SK-N-SH (cell line): ENCODE measurements at regions not wholly inside any gene's neighbourhood (a gene's known extent, or its start where the extent isn't known, plus 50 kb on each side); places are given as distances from the start of the nearest gene placed in this dataset.

ENCODE experiments used
- CTCF ChIA-PET: fragments of 300-600, 350-600 bp; formaldehyde crosslinking; extraction: SDS; loops from one replicate; lab custom pipeline; 2021; lab: Yijun Ruan, JAX
- POLR2A ChIA-PET: fragments of 350-600 bp; sonication (Branson Sonifier 250); formaldehyde crosslinking; extraction: SDS; loops from one replicate; lab custom pipeline; 2020; ENCODE audit warnings: antibody characterized with exemption, inconsistent platforms; lab: Yijun Ruan, JAX
- DNase-seq: peaks from one replicate; pipeline ENCODE4 v3.0.0; 2012
- H2AFZ ChIP-seq: fragments of 200-600 bp; sonication (generic); 2 replicates; pipeline ENCODE4 v1.8.1; 2016; ENCODE audit warnings: antibody characterized with exemption, mild to moderate bottlenecking, low read depth
- H3F3A ChIP-seq: fragments of 200-600 bp; sonication (generic); replicated peaks from 2 replicates; pipeline ENCODE3; 2016; ENCODE audit warnings: antibody characterized with exemption, mild to moderate bottlenecking; ENCODE audit not compliant: insufficient read depth
- H3K27ac ChIP-seq, 2 experiments: fragments of 200-500 bp in 1 of 2; fragments of 200-600 bp in 1 of 2; sonication (Bioruptor generic) in 1 of 2; sonication (generic), shearing (Covaris generic) in 1 of 2; 2 replicates each; pipeline versions ENCODE4 v1.5.1 to v1.6.1; 2014 to 2016; ENCODE audit warnings: low read depth in 2 of 2, inconsistent platforms in 1 of 2, low read length in 1 of 2, mild to moderate bottlenecking in 1 of 2, mixed read lengths in 1 of 2
- H3K27me3 ChIP-seq: fragments of 200-600 bp; sonication (generic), shearing (Covaris generic); 2 replicates; pipeline ENCODE4 v1.6.1; 2016; ENCODE audit warnings: mixed run types; ENCODE audit not compliant: insufficient read depth
- H3K36me3 ChIP-seq, 2 experiments: fragments of 200-500 bp in 1 of 2; fragments of 200-600 bp in 1 of 2; sonication (Bioruptor generic) in 1 of 2; sonication (generic) in 1 of 2; replicated peaks in 1 of 2; 2 replicates each; pipeline versions ENCODE3 to v1.5.1; 2014 to 2016; ENCODE audit warnings: low read length in 1 of 2, mild to moderate bottlenecking in 1 of 2; ENCODE audit not compliant: insufficient read depth in 2 of 2, control insufficient read depth in 1 of 2
- H3K4me1 ChIP-seq, 2 experiments: fragments of 200-500 bp in 1 of 2; fragments of 200-600 bp in 1 of 2; sonication (Bioruptor generic) in 1 of 2; sonication (generic), shearing (Covaris generic) in 1 of 2; 2 replicates each; pipeline versions ENCODE4 v1.5.1 to v1.6.1; 2014 to 2016; ENCODE audit warnings: low read depth in 1 of 2, low read length in 1 of 2, mixed run types in 1 of 2; ENCODE audit not compliant: insufficient read depth in 2 of 2, control insufficient read depth in 1 of 2
- H3K4me2 ChIP-seq: fragments of 200-600 bp; sonication (generic), shearing (Covaris generic); 2 replicates; pipeline ENCODE4 v1.6.1; 2017; ENCODE audit warnings: mixed run types
- H3K4me3 ChIP-seq, 2 experiments: fragments of 200-500 bp in 1 of 2; fragments of 200-600 bp in 1 of 2; sonication (Bioruptor generic) in 1 of 2; sonication (generic), shearing (Covaris generic) in 1 of 2; 2 replicates each; pipeline versions ENCODE4 v1.5.1 to v1.8.1; 2014 to 2016; ENCODE audit warnings: low read depth in 2 of 2, inconsistent platforms in 1 of 2, low read length in 1 of 2, mild to moderate bottlenecking in 1 of 2, mixed read lengths in 1 of 2, moderate library complexity in 1 of 2
- H3K79me2 ChIP-seq: fragments of 200-600 bp; sonication (generic); 2 replicates; pipeline ENCODE4 v1.8.1; 2017; ENCODE audit warnings: mild to moderate bottlenecking; ENCODE audit not compliant: insufficient read depth
- H3K9ac ChIP-seq: fragments of 200-600 bp; sonication (generic); 2 replicates; pipeline ENCODE4 v1.6.1; 2017; ENCODE audit warnings: mixed run types
- H3K9me2 ChIP-seq: fragments of 200-600 bp; sonication (generic); 2 replicates; pipeline ENCODE4 v1.6.1; 2017; ENCODE audit warnings: mixed run types
- H3K9me3 ChIP-seq: fragments of 200-600 bp; sonication (generic); 2 replicates; pipeline ENCODE4 v1.6.1; 2017; ENCODE audit warnings: mixed run types, mild to moderate bottlenecking, moderate library complexity
- H4K20me1 ChIP-seq: fragments of 200-600 bp; sonication (generic); 2 replicates; pipeline ENCODE4 v1.6.1; 2017; ENCODE audit warnings: mild to moderate bottlenecking, mixed run types; ENCODE audit not compliant: insufficient read depth
- CHD2 ChIP-seq: fragments of 150-350 bp; IDR thresholded peaks from 2 replicates; pipeline ENCODE4 v1.6.1; 2018; ENCODE audit warnings: low read length; ENCODE audit not compliant: partially characterized antibody
- EP300 ChIP-seq, 2 experiments: IDR thresholded peaks; 2 replicates each; pipeline versions ENCODE4 v1.4.0 to v1.6.1; 2012; ENCODE audit warnings: borderline replicate concordance in 1 of 2, low read depth in 1 of 2, low read length in 1 of 2
- FOXM1 ChIP-seq: IDR thresholded peaks from 2 replicates; pipeline ENCODE4 v1.4.0; 2012; ENCODE audit warnings: low read depth, mild to moderate bottlenecking
- GATA2 ChIP-seq: sonication (generic); formaldehyde crosslinking; IDR thresholded peaks from 2 replicates; pipeline ENCODE4 v1.5.0; 2020; ENCODE audit warnings: mild to moderate bottlenecking, missing genetic modification reagents
- NRF1 ChIP-seq: IDR thresholded peaks from 2 replicates; pipeline ENCODE4 v1.6.1; 2012; ENCODE audit warnings: low read depth, mild to moderate bottlenecking, low read length
- RAD21 ChIP-seq: IDR thresholded peaks from 2 replicates; pipeline ENCODE4 v1.6.1; 2012; ENCODE audit warnings: mild to moderate bottlenecking, low read length
- REST ChIP-seq: IDR thresholded peaks from 2 replicates; pipeline ENCODE4 v1.6.1; 2012; ENCODE audit warnings: mild to moderate bottlenecking, low read depth, low read length, moderate library complexity
- RXRA ChIP-seq: IDR thresholded peaks from 2 replicates; pipeline ENCODE4 v1.4.0; 2012; ENCODE audit warnings: low read depth, mild to moderate bottlenecking, borderline replicate concordance
- USF2 ChIP-seq: fragments of 150-350 bp; IDR thresholded peaks from 2 replicates; pipeline ENCODE4 v1.6.1; 2017; ENCODE audit warnings: antibody characterized with exemption, low read length, low read depth, borderline replicate concordance
- WGBS: methylation state at CpG from one replicate; pipeline ENCODE4 v1.1.6; 2017; ENCODE audit warnings: low lambda C conversion rate; 5-methylcytosine and 5-hydroxymethylcytosine counted together

GRCh38 chr9:106072421-106072820, 378.1 kb downstream of the TMEM38B start:
- WGBS = 4% methylated on average over 1 of the region's 1 CpG
- Histone ChIP-seq H3K27me3 (no peaks in the 10 kb centered on the region), H3F3A (no peaks in the 10 kb centered on the region), H4K20me1 (no peaks in the 10 kb centered on the region), H3K9ac (no peak overlapping the region), H3K4me1 (no peaks in the 10 kb centered on the region), H3K9me2 (no peaks in the 10 kb centered on the region), H3K4me2 (no peak overlapping the region), H3K4me3 (no peak overlapping the region), H3K36me3 (no peaks in the 10 kb centered on the region), H3K79me2 (no peaks in the 10 kb centered on the region), H2AFZ (no peak overlapping the region), H3K27ac (no peak overlapping the region), H3K9me3 (no peaks in the 10 kb centered on the region)
- no peak for TF ChIP-seq NRF1
- no peak for TF ChIP-seq REST
- no peak for TF ChIP-seq FOXM1
- TF ChIP-seq CHD2 = no peak
- TF ChIP-seq EP300 (IDR thresholded peaks at IDR 0.05; ENCODE audit: borderline replicate concordance in 1 of 2, low read depth in 1 of 2, low read length in 1 of 2) = no peak
- TF ChIP-seq RAD21 = no peak
- TF ChIP-seq GATA2 (CRISPR knock-in tag) = no peak
- CTCF ChIA-PET = interaction anchor here (1.5 kb wide), 1 partner anchor 11 kb away, joined by 4 read pairs; no protein-coding TSS in a partner anchor
- POLR2A ChIA-PET = no interaction called here
- no peak for DNase-seq

- no peaks in the 10 kb centered on the region for H3K9me3 ChIP-seq
- H3F3A ChIP-seq = no peaks in the 10 kb centered on the region
- no peaks in the 10 kb centered on the region for H4K20me1 ChIP-seq
- no peak overlapping the region for H2AFZ ChIP-seq
- no peak for DNase-seq
- ChIA-PET POLR2A (no interaction called here), CTCF (interaction anchor here (1.5 kb wide), 1 partner anchor 9 kb away, joined by 4 read pairs; no protein-coding TSS in a partner anchor)
- no peaks in the 10 kb centered on the region for H3K4me1 ChIP-seq
- no peaks in the 10 kb centered on the region for H3K27me3 ChIP-seq
- H3K9me2 ChIP-seq = no peaks in the 10 kb centered on the region
- H3K4me2 ChIP-seq = no peak overlapping the region
- no peak overlapping the region for H3K4me3 ChIP-seq
- no peaks in the 10 kb centered on the region for H3K79me2 ChIP-seq
- TF ChIP-seq USF2 = no peak
- no peak for TF ChIP-seq RXRA
- H3K36me3 ChIP-seq = no peaks in the 10 kb centered on the region
- WGBS = 16% methylated on average over 1 of the region's 1 CpG
- no peak overlapping the region for H3K27ac ChIP-seq
- no peak overlapping the region for H3K9ac ChIP-seq
Measured at GRCh38 chr9:106074006-106074405, 379.7 kb downstream of the TMEM38B start.
